HG03108 (cell line): ENCODE measurements at regions not wholly inside any gene's neighbourhood (a gene's known extent, or its start where the extent isn't known, plus 50 kb on each side); places are given as distances from the start of the nearest gene placed in this dataset.

Experiments
- ATAC-seq: cut with Tn5 transposase; IDR thresholded peaks from one replicate; pipeline ENCODE4 v1.9.1; 2021; ENCODE audit warnings: moderate library complexity; ENCODE audit not compliant: unreplicated experiment

- no peak for ATAC-seq
Observed at GRCh38 chr1:57683037-57683942, 259.4 kb upstream of the DAB1 start.

DNA sequence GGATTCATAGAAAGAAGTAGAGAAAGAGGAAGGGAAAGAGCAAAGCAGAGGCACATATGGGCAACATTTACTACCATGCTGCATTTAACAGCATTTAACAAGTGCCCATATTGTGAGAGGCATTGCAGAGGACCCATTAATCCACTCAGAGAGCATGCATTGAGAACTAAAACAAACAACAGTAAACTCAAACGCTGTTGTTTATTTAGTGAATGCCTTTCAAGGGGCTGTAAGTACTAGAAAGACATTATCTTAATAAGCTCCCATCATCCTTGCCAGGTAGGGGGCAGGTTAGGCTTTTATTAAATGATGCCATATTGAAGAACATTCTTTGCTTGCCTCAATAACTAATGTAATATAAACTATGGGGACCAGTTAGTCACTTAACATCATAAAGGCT is 254.3 kb upstream of the DAB1 start:
- no peak for ATAC-seq

DNA sequence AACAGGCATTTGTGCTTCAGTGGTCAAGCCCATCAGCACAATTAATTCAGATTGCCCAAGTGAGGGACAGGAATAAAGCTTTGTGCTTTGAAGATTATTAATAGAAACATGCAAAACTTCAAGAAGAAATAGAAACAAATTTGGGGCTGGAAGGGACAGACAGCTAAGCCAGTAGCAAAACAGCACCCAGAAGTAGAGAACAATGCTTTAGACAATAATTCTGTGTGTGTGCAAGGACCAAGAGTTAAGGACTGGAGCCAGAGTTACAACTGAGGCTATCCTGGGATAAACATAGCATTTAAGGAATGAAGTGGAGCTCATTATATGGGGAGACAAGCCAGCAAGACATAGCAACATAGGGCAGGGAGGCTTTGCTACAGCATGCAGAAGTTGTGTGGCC is 251.9 kb upstream of the DAB1 start:
- no peak for ATAC-seq

GRCh38 chr1:57674801-57675200 is 250.9 kb upstream of the DAB1 start:
- no peak for ATAC-seq

- no peak for ATAC-seq
Observed at GRCh38 chr1:57672346-57673140, 248.7 kb upstream of the DAB1 start.

- ATAC-seq = no peak
Observed at GRCh38 chr1:57671750-57672149, 247.9 kb upstream of the DAB1 start.

- no peak for ATAC-seq
Observed at GRCh38 chr1:57659804-57660203, 235.9 kb upstream of the DAB1 start.

DNA sequence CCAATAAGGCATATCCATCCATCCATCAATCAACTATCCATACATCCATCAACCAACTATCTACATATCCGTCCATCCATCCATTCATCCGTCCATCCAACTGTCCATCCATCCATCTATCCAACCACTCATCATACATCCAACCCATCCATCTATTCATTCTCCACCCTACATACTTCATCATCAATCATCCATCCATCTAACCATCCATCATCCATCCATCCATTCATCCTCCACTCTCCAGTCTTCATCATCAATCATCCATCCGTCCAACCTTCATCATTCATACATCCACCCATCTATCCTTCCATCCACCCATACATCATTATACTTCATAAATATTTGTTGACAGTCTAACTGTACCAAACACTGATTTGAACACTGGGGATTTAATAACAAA is 231.3 kb upstream of the DAB1 start:
- no peak for ATAC-seq

DNA sequence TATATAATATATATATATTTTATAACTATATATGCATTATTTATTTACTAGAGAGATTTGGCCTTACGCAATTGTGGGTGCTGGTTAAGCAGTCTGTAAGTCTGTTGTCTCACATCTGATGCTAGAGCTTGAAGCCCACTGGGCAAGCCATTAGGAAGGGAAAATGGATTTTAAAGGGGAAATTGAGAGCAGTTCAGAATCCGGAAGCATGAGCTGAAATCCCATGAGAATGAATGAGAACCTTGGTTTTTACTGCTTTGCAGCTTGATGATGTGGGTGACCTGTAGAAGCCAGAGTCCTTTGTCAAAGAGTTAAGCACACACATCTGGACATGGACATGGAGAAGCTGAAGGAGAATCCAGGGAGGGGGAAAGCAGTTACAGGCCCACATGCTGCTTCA is 220.8 kb upstream of the DAB1 start:
- no peak for ATAC-seq

DNA sequence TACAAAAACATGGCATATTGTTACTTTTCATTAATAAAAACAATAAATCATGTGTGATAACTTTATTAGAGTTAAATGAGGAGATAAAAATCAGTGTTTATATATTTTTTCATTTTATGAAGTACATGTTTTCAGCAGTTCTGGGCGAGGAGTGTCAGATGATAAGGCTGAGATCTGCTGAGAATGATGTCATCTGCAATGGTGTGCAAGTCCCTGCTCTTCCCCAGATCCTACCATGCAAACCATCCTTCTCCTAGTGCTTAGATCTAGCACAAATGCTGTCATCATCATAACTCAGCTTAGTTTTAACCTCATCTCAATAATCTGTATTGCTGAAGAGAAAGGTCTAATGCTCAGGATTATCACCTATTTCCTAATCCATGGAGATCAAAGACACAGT is 214.4 kb upstream of the DAB1 start:
- ATAC-seq = no peak

DNA sequence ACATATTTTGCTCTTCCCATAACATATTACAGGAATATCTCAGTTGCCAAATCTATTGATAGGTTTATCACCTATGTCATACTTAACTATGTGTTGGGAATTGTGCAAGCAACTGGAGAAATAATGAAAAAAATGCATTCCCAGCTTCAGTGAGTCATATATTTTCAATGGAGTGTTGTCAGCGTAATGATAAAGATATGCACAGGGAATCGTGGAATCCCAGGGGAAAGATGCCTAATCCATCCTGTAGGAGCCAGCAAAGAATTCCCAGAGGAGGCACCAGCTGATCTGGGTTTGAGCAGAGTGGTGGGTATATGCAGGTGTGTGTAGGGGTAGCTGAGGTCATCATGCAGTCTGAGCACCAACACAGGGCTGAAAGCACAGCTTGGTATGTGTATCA is 213.3 kb upstream of the DAB1 start:
- ATAC-seq = no peak

DNA sequence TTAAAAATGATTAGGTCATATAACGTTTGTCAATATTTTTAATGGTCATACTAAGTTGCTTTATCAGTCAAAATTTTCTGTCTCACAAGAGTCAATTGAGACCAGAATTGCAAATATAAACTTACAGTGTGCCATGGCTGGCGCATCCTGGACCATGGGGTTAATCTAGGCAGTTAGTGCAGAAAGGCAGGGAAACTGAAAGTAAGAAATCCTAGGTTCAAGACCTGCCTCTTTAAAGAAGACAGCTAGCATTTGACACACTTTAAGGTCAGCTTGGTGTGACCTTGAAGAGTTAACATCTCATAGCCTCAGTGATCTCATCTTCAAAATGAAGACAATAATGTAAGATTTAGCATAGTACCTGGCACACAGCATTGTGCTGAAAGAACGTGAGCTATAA is 210.0 kb upstream of the DAB1 start:
- no peak for ATAC-seq

GRCh38 chr1:57633056-57633455 is 209.2 kb upstream of the DAB1 start:
- no peak for ATAC-seq

- ATAC-seq = no peak
Observed at GRCh38 chr1:57632401-57632800, 208.5 kb upstream of the DAB1 start.

DNA sequence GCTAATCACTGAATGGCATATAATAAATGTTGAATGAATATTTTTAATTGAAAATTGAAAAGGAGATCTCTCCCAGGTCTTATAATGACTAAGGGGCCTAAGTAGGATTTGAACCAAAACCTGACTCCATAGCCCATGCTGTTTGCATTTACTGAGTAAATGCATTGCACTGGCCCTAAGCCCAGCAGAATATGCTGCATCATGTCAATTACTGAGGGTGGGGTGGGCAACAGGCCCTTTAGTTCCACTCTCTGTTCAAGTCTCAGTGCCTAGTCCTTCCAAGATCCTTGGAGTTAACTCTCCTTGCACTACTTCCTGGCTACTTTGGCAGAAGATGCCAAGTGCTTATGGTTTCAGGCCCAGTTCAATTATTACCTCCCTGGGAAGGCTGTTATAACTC is 203.8 kb upstream of the DAB1 start:
- ATAC-seq = no peak

DNA sequence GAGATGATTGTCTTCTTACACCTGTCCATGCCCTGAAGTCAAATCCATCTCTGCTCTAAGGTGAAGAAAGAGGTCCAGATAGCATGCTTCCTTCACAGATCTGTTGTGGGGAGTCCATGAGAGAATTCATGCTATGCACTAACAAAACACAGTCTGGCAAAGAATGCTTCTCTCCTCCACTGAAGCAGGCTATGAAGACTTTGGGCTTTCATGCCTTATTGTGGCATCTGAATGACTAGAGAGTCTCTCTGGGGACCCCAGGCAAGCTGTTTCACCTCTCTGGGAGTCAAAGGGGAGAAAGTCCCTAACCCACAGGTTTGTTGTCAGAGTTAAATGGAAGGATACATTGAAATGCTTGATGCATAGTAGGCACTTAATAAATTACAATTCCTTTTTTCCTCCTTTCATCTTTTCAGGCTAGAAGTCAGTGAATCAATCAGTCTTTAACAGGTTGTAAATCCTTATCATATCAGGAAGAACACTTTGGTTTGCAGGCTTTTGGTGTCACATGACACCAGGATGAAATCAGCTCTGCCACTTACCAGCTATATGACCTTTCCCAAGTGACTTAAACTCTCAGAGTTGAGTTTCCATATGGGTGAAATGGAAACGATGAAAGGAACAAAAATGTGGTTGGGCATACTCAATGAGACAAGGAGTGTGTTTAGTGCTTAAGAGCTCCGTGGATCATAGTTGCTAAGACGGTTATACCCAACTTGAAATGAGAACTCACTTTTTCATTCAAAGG is 200.1 kb upstream of the DAB1 start:
- ATAC-seq = no peak

- no peak for ATAC-seq
Observed at GRCh38 chr1:57623039-57623790, 199.4 kb upstream of the DAB1 start.

GRCh38 chr1:57621776-57622175 is 197.9 kb upstream of the DAB1 start:
- ATAC-seq = no peak

GRCh38 chr1:57620605-57621004 is 196.7 kb upstream of the DAB1 start:
- ATAC-seq = no peak

DNA sequence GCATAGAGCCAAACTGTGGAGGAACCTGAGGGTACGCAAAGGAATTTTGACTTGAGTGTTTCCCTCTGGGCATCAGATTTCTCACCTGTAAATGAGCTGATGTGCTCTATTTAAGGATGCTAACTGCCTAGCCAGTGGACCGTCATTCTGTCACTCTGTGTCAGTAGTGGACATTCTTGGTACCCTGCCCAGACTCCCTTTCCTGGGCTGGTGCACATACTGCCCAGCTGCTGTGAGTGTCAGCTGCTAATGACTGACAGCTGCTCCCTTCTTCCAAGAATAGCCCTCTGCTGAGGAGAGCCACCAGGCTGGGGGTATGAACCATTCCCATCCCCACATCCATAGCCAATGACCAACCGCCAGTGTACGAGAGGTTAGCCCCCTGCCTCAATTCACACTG is 193.1 kb upstream of the DAB1 start:
- ATAC-seq = no peak

DNA sequence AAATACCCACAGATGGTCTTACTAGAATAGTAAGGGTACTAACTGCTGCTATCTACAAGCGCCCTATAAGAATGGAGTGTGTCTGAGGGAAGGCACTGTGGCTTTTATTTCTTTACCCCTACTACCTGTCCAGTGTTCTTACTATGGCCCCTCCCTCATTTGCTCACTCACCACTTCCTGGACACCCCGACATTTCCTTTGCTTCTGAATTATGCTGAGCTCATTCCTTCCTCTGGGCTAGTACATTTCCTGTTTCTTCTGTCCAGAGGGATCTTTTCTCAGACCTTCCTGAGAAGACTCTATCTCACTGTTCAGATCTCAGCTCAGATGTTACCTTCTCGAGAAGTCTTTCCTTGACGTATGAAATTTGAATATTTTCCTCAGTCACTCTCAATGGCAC is 192.1 kb upstream of the DAB1 start:
- ATAC-seq = no peak
